OCI-LY7 (cell line): ENCODE measurements at regions not wholly inside any gene's neighbourhood (a gene's known extent, or its start where the extent isn't known, plus 50 kb on each side); places are given as distances from the start of the nearest gene placed in this dataset.

Source experiments
- CTCF ChIP-seq: fragments of 200-600 bp; sonication (generic); conservative IDR thresholded peaks from 2 replicates; pipeline ENCODE4 v1.5.1; 2014; ENCODE audit warnings: mild to moderate bottlenecking, antibody characterized with exemption, low read length, moderate library complexity, mixed read lengths
- EZH2phosphoT487 ChIP-seq: fragments of 200-600 bp; sonication (generic); IDR thresholded peaks from 2 replicates; pipeline ENCODE4 v1.6.1; 2018; ENCODE audit warnings: low read depth, borderline replicate concordance, mild to moderate bottlenecking, mixed run types, antibody characterized with exemption, low read length, moderate library complexity, mixed read lengths

- no peak for TF ChIP-seq CTCF
- no peak for TF ChIP-seq EZH2phosphoT487
Measured at GRCh38 chr20:53832499-53832898, 237.9 kb downstream of the BCAS1 start.
